HG02759 (cell line): ENCODE measurements at regions not wholly inside any gene's neighbourhood (a gene's known extent, or its start where the extent isn't known, plus 50 kb on each side); places are given as distances from the start of the nearest gene placed in this dataset.
"Not testable (repeated sequence)": the region's sequence is repeated elsewhere in the genome, so short reads cannot be mapped to it uniquely, and the experiment has no call there.

Experiments used
- ATAC-seq: cut with Tn5 transposase; IDR thresholded peaks from one replicate; pipeline ENCODE4 v1.9.1; 2021; ENCODE audit warnings: mild to moderate bottlenecking, moderate library complexity; ENCODE audit not compliant: unreplicated experiment

DNA sequence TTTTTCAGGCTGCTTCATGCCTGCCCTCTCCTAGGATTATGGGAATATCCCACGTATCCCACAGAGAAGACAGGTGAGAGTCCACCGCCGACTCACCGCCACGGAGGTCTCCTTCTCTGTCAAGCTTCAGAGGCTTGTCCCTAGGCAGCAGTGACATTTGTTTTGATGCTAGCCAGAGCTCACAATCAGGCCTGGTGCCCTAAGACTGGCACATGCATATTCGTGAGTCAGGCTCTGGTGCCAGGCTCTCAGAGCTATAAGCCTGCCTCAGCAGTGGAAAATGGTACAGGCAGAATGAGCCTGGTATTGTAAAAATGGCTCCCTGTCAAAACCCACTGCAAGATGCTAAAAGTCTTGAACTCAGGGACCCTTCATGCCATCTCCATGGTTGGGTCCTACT is 65.5 kb downstream of the RBMY1A1 start:
- ATAC-seq = no peak

DNA sequence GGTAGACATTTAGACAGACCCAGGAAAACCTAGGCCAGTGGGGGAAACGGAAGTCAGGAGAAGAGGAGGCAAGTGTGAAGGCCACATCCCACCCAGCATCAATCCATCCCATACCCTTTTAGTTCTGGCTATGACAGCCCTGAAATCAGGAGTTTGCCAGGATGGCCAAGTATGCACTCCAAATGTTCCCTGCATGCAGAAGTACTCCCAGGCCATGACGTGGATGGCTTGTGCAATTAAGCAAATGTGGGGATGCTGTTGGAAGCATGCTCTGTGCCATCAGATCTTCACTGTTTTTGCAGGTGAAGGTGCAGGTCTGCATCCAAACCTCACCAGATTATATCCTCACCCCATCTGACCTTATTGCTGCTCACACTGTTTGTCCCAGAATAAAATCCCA is 66.8 kb downstream of the RBMY1A1 start:
- no peak for ATAC-seq

DNA sequence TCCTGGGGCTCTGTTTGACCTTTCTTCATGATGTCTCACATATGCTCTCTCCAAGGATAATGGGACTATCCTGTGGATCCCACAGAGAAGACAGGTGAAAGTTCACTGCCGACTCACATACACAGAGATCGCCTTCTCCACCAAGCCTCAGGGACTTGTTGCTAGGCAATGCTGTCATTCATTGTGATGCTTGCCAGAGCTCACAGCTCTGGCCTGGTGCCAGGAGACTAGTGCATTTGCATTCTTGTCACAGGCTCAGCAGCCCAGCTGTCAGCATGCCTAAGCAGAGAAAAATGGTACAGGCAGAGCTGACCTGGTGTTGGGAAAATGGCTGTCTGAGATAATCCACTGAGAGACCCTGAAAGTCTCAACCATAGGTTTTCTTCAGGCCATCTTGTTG is 67.9 kb downstream of the RBMY1A1 start:
- no peak for ATAC-seq

DNA sequence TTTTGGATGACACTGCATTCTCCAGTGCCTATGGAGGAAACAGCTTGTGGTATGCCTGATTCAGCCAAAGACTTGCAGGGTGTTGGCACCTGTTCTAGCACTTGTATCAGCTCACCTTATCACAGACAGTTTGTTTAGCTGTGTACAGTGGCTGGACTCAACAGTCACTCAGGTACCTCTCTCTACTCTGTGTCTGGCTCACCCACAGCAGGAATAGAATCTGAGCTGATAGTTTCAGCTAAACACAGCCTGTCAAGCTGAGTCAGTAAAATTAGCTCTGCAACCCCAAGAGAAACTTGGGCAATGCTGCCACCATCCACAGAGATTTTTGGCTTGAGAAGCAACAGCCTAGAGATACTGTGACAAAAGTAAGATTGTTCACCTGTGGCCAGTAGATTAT is 101.5 kb downstream of the RBMY1A1 start:
- ATAC-seq = no peak

DNA sequence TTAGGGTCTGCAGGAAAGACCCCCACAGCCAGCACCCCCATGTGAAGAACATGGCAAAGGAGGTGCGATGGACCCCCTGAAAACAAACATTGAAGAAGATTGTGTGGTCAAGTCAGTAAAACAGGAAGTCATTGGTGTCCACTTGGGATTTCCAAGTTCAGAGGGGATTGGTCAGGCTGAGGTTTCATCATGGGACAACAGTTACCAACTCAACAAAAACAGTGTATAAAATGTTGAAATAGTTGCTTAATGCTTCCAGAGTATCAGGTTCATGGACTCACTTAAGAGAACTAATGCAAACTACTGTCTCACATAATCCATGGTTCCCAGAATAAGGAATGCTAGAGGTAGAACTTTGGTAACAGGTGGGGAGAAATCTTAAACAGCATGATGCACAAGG is 115.8 kb downstream of the RBMY1A1 start:
- ATAC-seq = no peak

DNA sequence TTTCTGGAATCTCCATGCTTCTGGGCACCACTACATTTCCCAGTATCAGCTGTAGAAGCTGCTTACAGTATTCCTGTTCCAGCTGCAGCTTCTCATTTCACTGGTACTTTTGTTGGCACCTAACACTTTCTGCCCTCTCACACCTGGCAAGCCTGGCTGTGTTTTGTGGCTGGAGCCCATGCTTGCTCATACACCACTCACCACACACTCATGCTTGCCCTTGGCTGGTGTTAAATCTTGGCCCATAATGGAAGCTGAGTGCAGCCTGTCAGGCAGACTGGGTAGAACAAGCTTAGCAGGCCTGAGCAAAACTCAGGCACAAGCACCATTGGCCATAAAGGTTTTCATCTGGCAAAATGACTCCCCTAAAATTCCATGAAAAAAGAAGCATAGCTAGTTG is 124.4 kb downstream of the RBMY1A1 start:
- ATAC-seq = not testable (repeated sequence)

DNA sequence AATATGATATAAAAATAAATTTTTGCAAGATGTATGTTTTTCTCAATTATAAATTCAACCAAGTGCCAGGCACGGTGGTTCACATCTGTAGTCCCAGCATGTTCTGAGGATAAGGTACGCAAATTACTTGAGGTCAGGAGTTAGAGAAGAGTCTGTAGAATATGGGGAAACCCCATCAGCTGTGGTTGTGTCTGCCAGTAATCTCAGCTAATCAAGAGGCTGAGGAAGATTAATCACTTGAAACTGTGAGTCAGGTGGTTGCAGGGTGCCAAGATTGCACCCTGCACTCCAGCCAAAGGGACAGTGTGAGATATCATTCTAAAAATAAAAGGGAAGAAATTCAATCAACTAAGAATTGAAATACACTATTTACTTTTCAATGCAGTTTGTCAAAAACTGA is 144.9 kb downstream of the RBMY1A1 start:
- not testable (repeated sequence) for ATAC-seq

DNA sequence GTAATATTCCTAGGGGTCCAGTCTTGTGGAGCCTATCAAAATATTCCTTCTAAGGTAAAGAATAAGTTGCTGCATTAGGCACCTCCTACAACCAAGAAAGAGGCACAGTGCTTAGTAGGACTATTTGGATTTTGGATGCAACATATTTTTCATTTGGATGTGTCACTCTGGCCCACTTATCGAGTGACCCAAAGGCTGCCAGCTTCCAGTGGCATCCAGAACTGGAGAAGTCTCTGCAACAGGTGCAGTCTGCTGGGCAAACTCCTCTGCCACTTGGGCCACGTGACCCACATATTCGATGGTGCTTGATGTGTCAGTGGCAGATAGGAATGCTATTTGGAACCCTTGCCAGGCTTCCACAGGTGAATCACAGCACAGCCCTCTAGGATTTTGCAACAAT is 151.7 kb downstream of the RBMY1A1 start:
- ATAC-seq = not testable (repeated sequence)

DNA sequence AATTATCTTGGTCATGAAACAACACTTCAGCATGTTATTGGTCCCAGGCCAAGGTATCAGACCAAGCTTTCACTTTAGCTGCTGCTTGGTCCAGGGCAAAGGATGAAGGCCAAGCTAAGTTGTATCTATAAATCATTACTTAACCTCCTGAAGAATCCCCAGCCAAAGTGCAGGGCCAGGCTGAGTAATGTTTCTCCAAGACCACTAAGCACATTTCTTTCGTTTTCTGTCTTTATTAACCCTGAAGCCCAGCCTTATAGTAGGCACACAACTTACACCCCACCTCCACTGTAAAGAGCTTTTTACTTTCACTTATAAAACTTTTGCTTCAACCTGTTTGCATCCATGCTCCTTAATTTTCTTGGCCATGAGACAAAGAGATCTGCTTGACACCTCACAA is 167.3 kb downstream of the RBMY1A1 start:
- not testable (repeated sequence) for ATAC-seq

DNA sequence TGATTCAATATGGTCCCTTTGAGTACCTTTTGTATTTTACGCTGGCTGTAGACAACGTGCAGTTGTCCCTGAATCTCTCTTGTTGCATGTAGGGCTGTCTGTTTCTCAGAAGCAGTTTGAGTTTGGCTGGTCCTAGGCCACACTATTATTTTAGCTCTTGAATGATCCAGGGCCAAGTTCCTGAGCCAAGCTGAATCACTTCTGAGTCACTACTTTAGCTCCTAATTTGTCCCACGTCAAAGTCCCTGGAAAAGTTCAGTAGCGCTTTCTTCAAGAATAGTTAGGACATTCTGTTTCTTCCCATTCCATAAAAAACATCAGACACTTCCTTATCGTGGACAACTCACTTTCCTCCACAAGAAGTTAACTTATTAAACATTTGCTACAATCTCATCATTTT is 168.2 kb downstream of the RBMY1A1 start:
- not testable (repeated sequence) for ATAC-seq

DNA sequence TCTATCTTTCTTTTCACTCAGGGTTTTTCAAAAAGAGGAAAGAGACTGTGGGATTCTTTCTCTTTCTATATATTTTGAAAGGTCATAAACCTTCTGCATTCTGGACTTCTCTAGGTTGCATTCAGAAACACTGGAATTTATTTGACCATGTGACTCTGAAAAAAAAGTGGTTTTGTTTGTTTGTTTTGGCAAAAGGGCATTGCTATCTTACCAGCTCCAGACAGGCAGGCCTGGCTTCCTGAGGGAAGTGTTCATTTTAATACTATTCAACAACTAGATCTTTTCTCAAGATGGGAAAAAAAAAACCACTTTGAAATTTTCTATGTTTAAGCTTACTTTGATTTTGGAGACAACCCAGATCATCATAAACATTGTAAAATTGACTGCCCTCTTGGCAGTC is 170.6 kb downstream of the RBMY1A1 start:
- no peak for ATAC-seq

DNA sequence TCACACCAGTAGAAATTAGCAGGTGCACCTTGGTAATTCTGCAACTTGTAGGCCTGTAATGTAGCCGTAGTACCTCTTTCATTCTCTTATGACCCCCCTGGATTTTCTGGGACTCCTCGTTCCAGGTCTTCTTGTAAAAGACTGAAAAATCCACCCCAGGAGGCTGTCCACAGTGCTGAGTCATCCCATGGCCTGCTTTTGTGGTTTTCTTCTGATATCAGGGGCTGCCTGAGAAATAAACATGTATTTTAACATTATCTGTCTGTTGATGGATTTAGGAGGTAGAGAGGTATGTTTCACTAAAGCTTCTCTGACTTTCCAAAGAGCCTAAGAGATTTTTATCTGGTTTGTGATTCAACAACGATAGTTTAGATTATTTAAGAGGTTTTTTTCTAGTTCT is 171.9 kb downstream of the RBMY1A1 start:
- ATAC-seq = not testable (repeated sequence)

DNA sequence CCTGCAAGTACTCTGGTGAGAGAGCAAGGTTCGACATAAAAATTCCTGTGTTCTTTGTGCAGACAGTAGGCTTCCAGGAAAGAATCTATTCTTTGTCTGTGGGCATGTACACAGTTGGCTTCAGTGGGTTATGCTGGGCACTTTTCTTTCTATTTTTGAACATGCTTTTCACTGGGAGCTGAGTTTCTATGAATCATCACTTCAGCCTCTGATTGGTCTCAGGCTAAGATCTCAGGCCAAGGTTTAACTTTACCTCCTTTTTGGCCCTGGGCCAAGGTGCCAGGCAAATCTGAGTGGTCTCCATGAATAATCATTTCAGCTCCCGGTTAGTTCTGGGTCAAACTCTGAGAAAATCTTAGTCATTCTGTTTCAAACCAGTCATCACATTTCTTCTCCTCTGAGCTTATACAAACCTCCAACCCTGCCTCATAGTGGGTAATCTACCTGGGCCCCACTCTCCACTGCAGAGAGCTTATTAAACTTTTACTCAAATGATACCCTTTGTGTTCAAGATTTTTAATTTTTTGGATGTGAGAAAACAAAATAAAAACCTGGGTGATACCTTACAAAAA is 158.8 kb downstream of the RBMY1D start:
- not testable (repeated sequence) for ATAC-seq

DNA sequence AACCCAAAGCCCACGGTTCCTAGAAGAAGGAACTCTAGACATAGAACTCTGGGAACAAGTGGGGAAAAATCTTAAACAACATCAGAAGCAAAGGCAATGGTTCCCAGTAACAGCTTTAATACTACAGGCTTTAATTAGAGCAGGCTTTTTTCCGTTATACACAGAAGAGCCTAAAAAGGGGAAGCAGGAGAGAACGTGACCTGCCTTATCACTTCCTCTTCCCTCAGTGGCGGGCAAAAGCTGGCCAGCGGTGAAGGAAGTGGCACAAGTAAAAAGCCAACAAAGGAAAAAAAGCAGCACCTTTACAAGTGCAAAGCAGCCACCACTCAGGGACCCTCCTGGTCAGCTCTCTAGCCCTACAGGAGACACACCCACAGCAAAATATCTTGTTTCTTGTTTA is 149.3 kb downstream of the RBMY1D start:
- not testable (repeated sequence) for ATAC-seq

DNA sequence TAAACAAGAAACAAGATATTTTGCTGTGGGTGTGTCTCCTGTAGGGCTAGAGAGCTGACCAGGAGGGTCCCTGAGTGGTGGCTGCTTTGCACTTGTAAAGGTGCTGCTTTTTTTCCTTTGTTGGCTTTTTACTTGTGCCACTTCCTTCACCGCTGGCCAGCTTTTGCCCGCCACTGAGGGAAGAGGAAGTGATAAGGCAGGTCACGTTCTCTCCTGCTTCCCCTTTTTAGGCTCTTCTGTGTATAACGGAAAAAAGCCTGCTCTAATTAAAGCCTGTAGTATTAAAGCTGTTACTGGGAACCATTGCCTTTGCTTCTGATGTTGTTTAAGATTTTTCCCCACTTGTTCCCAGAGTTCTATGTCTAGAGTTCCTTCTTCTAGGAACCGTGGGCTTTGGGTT is 134.1 kb downstream of the RBMY1D start:
- not testable (repeated sequence) for ATAC-seq

DNA sequence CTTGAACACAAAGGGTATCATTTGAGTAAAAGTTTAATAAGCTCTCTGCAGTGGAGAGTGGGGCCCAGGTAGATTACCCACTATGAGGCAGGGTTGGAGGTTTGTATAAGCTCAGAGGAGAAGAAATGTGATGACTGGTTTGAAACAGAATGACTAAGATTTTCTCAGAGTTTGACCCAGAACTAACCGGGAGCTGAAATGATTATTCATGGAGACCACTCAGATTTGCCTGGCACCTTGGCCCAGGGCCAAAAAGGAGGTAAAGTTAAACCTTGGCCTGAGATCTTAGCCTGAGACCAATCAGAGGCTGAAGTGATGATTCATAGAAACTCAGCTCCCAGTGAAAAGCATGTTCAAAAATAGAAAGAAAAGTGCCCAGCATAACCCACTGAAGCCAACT is 126.5 kb downstream of the RBMY1D start:
- ATAC-seq = not testable (repeated sequence)

DNA sequence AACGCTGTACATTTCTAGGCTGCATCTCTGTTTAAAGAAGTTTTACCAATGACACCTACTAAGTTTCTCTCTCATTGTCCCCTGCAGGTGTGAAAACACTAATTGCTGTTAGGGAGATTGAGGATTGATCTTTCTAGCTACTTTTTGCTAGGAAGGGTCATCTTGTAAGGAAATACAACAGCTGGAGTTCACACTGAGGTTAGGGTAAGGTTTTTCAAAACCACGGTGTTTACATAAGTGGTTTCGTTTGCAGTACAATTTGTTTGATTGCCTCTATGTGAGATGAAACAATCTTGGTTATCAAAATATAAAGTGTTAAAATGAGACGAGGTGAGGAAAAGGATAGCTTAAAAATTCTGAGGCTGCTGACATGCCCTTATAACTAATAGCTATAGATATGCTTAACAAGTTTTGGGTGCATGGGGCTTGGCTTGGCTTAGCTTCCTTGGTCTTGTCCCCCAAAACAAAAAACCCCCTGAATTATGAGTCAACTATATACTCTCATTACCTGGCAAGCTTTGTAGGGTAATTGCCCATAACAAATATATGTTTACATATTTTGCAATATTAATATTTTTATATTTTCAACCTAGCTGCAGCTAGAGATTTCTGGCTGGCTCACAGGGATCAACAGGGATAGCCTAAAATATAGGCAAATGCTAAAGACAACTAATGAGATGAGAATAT is 112.0 kb downstream of the RBMY1D start:
- ATAC-seq = peak; percentile 56

DNA sequence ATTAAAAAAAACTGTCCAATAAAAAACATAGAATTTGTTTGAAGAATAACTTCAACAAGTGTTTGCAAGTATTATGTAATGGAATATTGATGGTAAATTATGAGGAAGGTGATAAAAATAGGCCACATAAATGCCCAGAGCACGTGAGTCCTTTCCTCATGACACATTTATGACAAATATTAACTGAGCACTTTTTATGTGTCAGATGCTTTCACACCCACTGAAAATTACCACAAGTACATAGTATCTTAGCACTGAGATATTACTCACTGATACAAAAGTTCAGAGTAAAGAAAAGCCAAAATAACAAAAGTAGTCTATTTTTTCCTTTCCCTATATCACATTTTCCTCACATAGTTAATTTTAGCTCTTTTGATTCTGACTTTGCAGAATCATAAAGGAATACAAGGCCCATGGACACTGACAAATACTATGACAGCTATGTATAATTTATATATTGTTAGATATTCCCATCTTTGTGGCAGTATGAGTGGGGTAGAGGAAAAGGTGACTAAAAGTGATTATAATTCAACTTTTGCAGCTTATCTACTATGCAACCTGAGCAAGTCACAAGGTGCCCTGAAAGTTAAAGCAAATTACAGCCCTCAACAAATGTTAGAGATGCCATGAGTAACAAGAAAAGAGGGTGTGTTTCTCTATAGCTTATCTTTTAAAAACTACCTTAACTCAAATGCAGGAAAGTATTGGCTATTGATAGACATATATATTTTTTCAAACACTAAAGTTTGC is 80.7 kb downstream of the RBMY1D start:
- no peak for ATAC-seq

DNA sequence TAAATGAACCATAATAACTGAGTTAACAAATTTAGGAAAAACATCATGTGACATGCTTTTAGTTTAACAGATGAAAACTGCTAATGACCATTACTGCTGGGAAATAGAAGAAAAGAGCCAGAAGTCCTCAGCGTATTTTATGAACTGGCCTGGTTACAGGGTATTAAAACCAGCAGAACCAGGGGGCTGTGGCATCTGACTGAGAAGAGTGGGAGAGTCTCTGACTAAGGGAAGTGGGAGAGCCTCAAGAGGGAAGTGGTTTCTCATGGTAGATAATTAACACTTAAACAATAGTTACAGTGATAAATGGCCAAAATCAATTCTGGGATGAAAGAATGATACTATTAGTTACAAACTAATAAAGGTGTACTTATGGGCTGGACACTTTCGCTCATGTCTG is 79.8 kb downstream of the RBMY1D start:
- ATAC-seq = no peak

DNA sequence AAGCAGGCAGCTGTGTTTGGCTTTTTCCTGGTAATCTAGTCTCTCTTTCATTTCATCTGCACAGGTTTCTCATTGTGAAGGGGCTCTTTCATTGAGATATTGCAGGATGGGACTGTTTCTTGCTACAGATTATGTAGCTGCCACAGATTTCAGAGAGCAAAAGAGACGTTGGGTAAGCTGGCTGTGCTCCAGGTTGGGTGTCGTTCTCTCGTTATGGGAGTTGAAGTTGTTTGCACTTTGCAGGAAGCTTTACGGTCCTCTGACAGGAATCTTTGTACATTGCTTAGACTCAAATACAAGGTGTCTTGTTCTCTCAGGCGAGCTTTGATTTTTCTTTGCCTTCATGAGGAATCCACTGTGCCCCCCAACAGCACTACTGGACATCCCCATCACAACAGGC is 72.4 kb downstream of the RBMY1D start:
- ATAC-seq = no peak

DNA sequence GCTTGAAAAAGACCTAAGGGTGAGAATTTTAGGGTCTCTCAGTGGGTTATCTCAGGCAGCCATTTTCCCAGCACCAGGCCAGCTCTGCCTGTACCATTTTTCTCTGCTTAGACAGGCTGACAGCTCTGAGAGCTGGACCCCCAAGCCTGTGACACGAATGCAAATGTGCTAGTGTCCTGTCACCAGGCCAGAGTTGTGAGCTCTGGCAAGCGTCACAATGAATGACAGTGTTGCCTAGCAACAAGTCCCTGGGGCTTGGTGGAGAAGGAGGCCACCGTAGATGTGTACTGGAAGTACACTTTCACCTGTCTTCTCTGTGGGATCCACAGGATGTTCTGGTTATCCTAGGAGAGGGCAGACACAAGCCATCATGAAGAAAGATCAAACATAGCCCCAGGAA is 66.7 kb downstream of the RBMY1D start:
- ATAC-seq = no peak
